ENCODE measurements at regions not wholly inside any gene's neighbourhood (a gene's known extent, or its start where the extent isn't known, plus 50 kb on each side); places are given as distances from the start of the nearest gene placed in this dataset.

GRCh38 chr6:140777780-140778179, 1354.9 kb upstream of the GJE1 start:
- H3K36me3 Mint-ChIP-seq (ENCODE audit: low read depth) = no peaks in the 10 kb centered on the region
- H3K4me1 Mint-ChIP-seq (ENCODE audit: low read depth) = peaks cover 10% of the 10 kb centered on the region

GRCh38 chr6:140775061-140775460, 1357.7 kb upstream of the GJE1 start:
- Mint-ChIP-seq H3K27me3 (ENCODE audit: low read depth) (peaks cover 2% of the 10 kb centered on the region), H3K27ac (no peak overlapping the region), H3K9me3 (ENCODE audit: insufficient read depth) (no peaks in the 10 kb centered on the region), H3K4me1 (ENCODE audit: low read depth) (peaks cover 10% of the 10 kb centered on the region), H3K4me3 (no peak overlapping the region), H3K36me3 (ENCODE audit: low read depth) (no peaks in the 10 kb centered on the region)
- no peak for ATAC-seq
- no peak for DNase-seq
- CTCF ChIA-PET = no interaction called here
- POLR2A ChIA-PET = no interaction called here

More at GRCh38 chr6:140777780-140778179, 1354.9 kb upstream of the GJE1 start:
- H3K4me3 Mint-ChIP-seq = no peak overlapping the region
- H3K27me3 Mint-ChIP-seq (ENCODE audit: low read depth) = peaks cover 2% of the 10 kb centered on the region
- ChIA-PET CTCF (no interaction called here), POLR2A (no interaction called here)
- H3K9me3 Mint-ChIP-seq (ENCODE audit: insufficient read depth) = no peaks in the 10 kb centered on the region
- DNase-seq = no peak
- ATAC-seq = no peak
- H3K27ac Mint-ChIP-seq = no peak overlapping the region

GRCh38 chr6:140774080-140774505, 1358.6 kb upstream of the GJE1 start:
- peaks cover 10% of the 10 kb centered on the region for H3K4me1 Mint-ChIP-seq (ENCODE audit: low read depth)
- no peaks in the 10 kb centered on the region for H3K36me3 Mint-ChIP-seq (ENCODE audit: low read depth)
- peaks cover 3% of the 10 kb centered on the region for H3K9me3 Mint-ChIP-seq (ENCODE audit: insufficient read depth)
- peaks cover 2% of the 10 kb centered on the region for H3K27me3 Mint-ChIP-seq (ENCODE audit: low read depth)
- ATAC-seq (peak; percentile 73), DNase-seq (no peak)
- no peak overlapping the region for H3K27ac Mint-ChIP-seq
- CTCF ChIA-PET = interaction anchor here (0.6 kb wide), 1 partner anchor 1404 kb away, joined by 3 read pairs; no protein-coding TSS in a partner anchor
- POLR2A ChIA-PET = interaction anchor here (0.6 kb wide), 1 partner anchor 583 kb away, joined by 3 read pairs; no protein-coding TSS in a partner anchor
- no peak overlapping the region for H3K4me3 Mint-ChIP-seq

GRCh38 chr6:140773276-140773675, 1359.4 kb upstream of the GJE1 start:
- peaks cover 4% of the 10 kb centered on the region for H3K9me3 Mint-ChIP-seq (ENCODE audit: insufficient read depth)
- H3K4me3 Mint-ChIP-seq = no peak overlapping the region
- peaks cover 10% of the 10 kb centered on the region for H3K4me1 Mint-ChIP-seq (ENCODE audit: low read depth)
- H3K27ac Mint-ChIP-seq = no peak overlapping the region
- H3K36me3 Mint-ChIP-seq (ENCODE audit: low read depth) = no peaks in the 10 kb centered on the region
- peaks cover 2% of the 10 kb centered on the region for H3K27me3 Mint-ChIP-seq (ENCODE audit: low read depth)
- no peak for DNase-seq
- no peak for ATAC-seq
- CTCF ChIA-PET = no interaction called here
- POLR2A ChIA-PET = no interaction called here

GRCh38 chr6:140772576-140772975, 1360.1 kb upstream of the GJE1 start:
- Mint-ChIP-seq H3K4me1 (ENCODE audit: low read depth) (peaks cover 10% of the 10 kb centered on the region), H3K27ac (no peak overlapping the region), H3K4me3 (no peak overlapping the region), H3K9me3 (ENCODE audit: insufficient read depth) (peaks cover 7% of the 10 kb centered on the region), H3K36me3 (ENCODE audit: low read depth) (no peaks in the 10 kb centered on the region), H3K27me3 (ENCODE audit: low read depth) (peaks cover 2% of the 10 kb centered on the region)
- ChIA-PET CTCF (no interaction called here), POLR2A (no interaction called here)
- ATAC-seq = no peak
- no peak for DNase-seq

- Mint-ChIP-seq H3K27ac (no peak overlapping the region), H3K36me3 (ENCODE audit: low read depth) (no peaks in the 10 kb centered on the region), H3K9me3 (ENCODE audit: insufficient read depth) (peaks cover 7% of the 10 kb centered on the region), H3K27me3 (ENCODE audit: low read depth) (no peaks in the 10 kb centered on the region), H3K4me1 (ENCODE audit: low read depth) (no peaks in the 10 kb centered on the region), H3K4me3 (no peak overlapping the region)
- ChIA-PET POLR2A (no interaction called here), CTCF (no interaction called here)
- ATAC-seq (no peak), DNase-seq (no peak)
Measured at GRCh38 chr6:140768133-140768532, 1364.6 kb upstream of the GJE1 start.

GRCh38 chr6:140766999-140767398, 1365.7 kb upstream of the GJE1 start:
- Mint-ChIP-seq H3K4me1 (ENCODE audit: low read depth) (no peaks in the 10 kb centered on the region), H3K27me3 (ENCODE audit: low read depth) (no peaks in the 10 kb centered on the region), H3K9me3 (ENCODE audit: insufficient read depth) (peaks cover 7% of the 10 kb centered on the region), H3K4me3 (no peak overlapping the region), H3K27ac (no peak overlapping the region), H3K36me3 (ENCODE audit: low read depth) (no peaks in the 10 kb centered on the region)
- ChIA-PET POLR2A (no interaction called here), CTCF (no interaction called here)
- no peak for DNase-seq
- ATAC-seq = no peak

GRCh38 chr6:140758169-140758877, 1374.4 kb upstream of the GJE1 start:
- ChIA-PET POLR2A (no interaction called here), CTCF (no interaction called here)
- H3K4me3 Mint-ChIP-seq = no peak overlapping the region
- no peak for DNase-seq
- no peaks in the 10 kb centered on the region for H3K9me3 Mint-ChIP-seq (ENCODE audit: insufficient read depth)
- no peaks in the 10 kb centered on the region for H3K4me1 Mint-ChIP-seq (ENCODE audit: low read depth)
- no peak for ATAC-seq
- no peaks in the 10 kb centered on the region for H3K27me3 Mint-ChIP-seq (ENCODE audit: low read depth)
- H3K36me3 Mint-ChIP-seq (ENCODE audit: low read depth) = no peaks in the 10 kb centered on the region
- H3K27ac Mint-ChIP-seq = no peak overlapping the region

GRCh38 chr6:140752234-140752633, 1377.8 kb upstream of the CITED2 start:
- Mint-ChIP-seq H3K36me3 (ENCODE audit: low read depth) (no peaks in the 10 kb centered on the region), H3K27ac (no peak overlapping the region), H3K4me3 (no peak overlapping the region), H3K4me1 (ENCODE audit: low read depth) (no peaks in the 10 kb centered on the region), H3K27me3 (ENCODE audit: low read depth) (no peaks in the 10 kb centered on the region), H3K9me3 (ENCODE audit: insufficient read depth) (no peaks in the 10 kb centered on the region)
- no peak for ATAC-seq
- ChIA-PET POLR2A (no interaction called here), CTCF (no interaction called here)
- DNase-seq = no peak

- CTCF ChIA-PET = no interaction called here
- POLR2A ChIA-PET = no interaction called here
- Mint-ChIP-seq H3K36me3 (ENCODE audit: low read depth) (peaks cover 2% of the 10 kb centered on the region), H3K4me3 (no peak overlapping the region), H3K4me1 (ENCODE audit: low read depth) (no peaks in the 10 kb centered on the region), H3K9me3 (ENCODE audit: insufficient read depth) (peaks cover 7% of the 10 kb centered on the region), H3K27ac (no peak overlapping the region), H3K27me3 (ENCODE audit: low read depth) (no peaks in the 10 kb centered on the region)
- DNase-seq = no peak
- ATAC-seq = no peak
Measured at GRCh38 chr6:140747114-140747513, 1372.7 kb upstream of the CITED2 start.

- Mint-ChIP-seq H3K27me3 (ENCODE audit: low read depth) (no peaks in the 10 kb centered on the region), H3K4me3 (no peak overlapping the region), H3K9me3 (ENCODE audit: insufficient read depth) (peaks cover 7% of the 10 kb centered on the region), H3K36me3 (ENCODE audit: low read depth) (peaks cover 2% of the 10 kb centered on the region), H3K27ac (no peak overlapping the region), H3K4me1 (ENCODE audit: low read depth) (no peaks in the 10 kb centered on the region)
- ATAC-seq (no peak), DNase-seq (no peak)
- ChIA-PET POLR2A (no interaction called here), CTCF (no interaction called here)
Measured at GRCh38 chr6:140744659-140745320, 1370.3 kb upstream of the CITED2 start.

- H3K4me1 Mint-ChIP-seq (ENCODE audit: low read depth) = no peaks in the 10 kb centered on the region
Measured at GRCh38 chr6:140736231-140736630, 1361.8 kb upstream of the CITED2 start.

More at GRCh38 chr6:140736231-140736630, 1361.8 kb upstream of the CITED2 start:
- Mint-ChIP-seq H3K27me3 (ENCODE audit: low read depth) (no peaks in the 10 kb centered on the region), H3K9me3 (ENCODE audit: insufficient read depth) (no peaks in the 10 kb centered on the region), H3K27ac (no peak overlapping the region), H3K4me3 (no peak overlapping the region), H3K36me3 (ENCODE audit: low read depth) (no peaks in the 10 kb centered on the region)
- no peak for ATAC-seq
- ChIA-PET POLR2A (no interaction called here), CTCF (no interaction called here)
- DNase-seq = no peak

All from activated CD8-positive, alpha-beta T cell treated with anti-CD3 and anti-CD28 coated beads, Interleukin-2, amount 10 ng/mL, durations not matched to agents 7 days and 5 days (primary cell).